RPMI7951 (cell line): ENCODE measurements at regions not wholly inside any gene's neighbourhood (a gene's known extent, or its start where the extent isn't known, plus 50 kb on each side); places are given as distances from the start of the nearest gene placed in this dataset.
"Not testable (repeated sequence)": the region's sequence is repeated elsewhere in the genome, so short reads cannot be mapped to it uniquely, and the experiment has no call there.

ENCODE experiments used
- DNase-seq: peaks from one replicate; pipeline ENCODE4 v3.0.0-alpha.2; 2012; ENCODE audit warnings: low read depth

DNA sequence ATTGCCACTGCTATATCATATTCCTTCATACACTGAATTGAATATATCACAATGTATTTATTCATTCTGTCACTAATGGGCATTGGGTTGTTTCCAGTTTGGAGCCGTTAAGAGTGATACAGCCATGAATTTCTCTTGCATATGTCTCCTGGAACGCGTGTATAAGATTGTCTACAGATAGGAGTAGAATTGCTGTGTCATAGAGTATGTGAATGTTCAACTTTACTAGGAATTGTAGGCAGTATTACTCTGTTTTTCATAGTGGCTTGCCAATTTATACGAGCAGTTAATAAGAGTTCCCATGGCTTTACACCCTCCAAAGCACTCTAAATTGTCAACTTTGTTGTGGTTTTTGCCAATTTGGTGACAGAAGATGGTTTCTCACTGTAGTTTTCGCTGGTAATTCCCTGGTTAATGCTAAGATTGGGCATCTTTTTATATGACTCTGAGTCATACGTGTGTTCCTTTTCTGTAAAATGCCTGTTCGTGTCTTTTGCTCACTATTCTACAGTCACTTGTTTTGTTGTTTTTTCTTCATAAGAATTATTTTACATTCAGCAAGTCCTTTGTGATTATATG lies 136.1 kb upstream of the LIPC start:
- DNase-seq: no peak

DNA sequence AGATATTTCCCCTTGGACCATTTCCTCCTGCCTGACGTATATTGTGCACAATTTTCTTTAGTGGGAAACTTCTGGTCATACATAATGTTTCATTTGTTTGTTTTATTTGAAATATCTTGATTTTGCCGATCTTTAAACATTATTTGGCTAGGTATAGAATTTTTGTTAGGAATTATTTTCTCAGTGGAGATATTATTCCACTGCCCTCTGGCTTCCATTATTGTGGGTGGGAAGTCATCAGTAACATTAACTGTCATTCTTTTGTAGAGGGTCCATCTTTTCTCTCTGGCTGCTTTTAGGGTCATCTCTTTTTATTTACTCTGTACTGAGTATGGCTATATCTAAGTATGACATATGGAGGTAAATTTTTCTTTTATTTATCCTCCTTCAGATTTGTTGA lies 135.5 kb upstream of the LIPC start:
- DNase-seq: no peak

DNA sequence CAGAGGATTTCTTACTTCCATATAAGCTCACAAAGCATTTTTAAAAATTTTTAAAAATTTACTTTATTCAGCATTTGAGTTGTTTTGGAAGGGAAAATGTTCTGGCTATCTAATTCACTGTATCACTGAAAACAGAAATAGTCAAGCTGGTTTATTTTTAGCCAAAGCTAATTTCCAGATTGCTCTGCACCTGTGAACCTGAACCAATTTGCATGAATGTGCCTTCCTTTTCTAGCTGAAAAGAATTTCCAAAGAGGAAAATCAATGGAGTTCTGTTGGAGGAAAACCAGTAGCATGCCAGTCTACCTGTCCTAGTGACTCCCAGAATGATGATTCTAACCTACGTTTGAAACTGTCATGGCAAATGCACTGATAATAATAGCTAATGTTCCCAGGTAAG lies 134.2 kb upstream of the LIPC start:
- DNase-seq: no peak

DNA sequence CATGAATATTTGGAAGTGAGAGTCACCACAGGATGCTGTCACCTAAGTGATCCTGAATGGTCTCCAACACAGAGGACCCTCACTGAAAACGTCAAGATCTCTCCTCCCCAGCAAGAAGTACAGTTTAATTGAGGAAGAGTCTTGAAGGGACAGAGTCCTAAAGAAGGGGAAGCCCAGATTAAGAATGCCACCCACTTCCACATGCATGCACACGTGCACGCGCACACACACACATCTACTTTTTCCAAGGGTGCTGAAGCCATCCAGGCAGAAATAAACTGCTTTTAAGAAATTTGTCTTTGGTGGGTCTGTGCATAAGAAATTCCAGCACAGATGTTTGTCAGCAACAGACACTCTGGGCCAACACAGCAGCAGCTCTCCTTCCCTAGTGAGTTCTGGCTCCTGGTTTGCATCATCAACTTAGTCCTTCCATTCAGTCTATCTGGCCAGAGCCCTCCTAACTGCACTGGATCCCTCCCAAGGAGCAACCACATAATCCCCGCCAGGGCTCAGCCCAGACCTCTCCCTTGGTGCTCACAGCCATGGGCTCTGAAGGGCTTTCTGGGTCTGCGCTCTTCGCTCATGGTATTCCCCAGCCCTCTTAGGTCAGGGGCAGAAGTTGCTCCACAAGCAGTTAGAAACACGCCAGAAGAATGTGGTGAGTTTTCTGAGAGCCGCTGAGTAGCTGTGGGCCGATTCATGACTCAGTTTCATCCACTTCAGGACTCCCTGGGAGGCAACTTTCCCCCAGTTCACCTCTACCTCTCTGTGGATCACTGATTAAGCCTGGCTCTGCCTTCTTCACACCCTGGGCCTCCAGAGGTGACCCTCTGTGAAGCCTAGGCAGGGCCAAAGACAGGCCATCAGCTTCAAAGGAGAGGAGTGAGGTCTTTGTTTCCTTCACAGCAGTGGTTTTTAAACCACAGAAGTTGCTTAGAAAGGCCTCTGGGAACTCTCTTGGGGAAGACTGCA lies 132.6 kb upstream of the LIPC start:
- no peak for DNase-seq

DNA sequence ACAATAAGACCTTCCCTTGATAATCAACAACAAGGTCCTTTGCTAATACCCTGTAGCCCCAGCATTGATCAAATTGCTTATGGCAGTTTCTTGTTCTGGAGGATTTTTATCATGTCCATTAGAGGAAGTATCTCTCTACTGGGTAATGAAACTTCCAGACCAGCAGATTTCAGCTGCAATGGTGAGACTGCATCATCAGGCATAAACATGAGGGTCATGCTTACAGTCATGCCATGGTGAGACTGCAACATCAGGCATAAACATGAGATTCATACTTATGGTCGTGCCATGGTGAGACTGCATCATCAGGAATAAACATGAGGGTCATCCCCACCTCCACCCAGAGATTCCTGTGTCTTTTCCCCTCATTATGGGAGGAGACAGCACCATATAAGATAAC lies 129.0 kb upstream of the LIPC start:
- no peak for DNase-seq

DNA sequence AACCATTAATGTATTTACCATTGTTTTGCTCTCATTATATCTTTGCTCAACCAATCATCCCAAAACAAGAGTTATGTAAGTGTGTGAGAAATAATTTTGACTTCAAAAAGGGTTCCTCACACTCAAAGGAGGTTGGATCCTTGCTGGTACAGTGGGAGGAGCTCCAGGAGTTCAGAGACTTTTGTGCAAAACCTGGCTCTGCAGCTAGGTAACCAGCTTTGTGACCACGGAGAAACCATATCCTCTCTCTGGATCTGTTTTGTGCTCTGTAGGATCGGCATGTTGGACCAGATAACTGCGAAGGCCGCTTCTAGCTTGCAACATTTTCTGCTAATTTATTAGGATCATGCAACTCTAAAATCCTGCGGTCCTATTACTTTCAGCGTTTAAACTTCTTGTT lies 128.6 kb upstream of the LIPC start:
- DNase-seq: no peak

DNA sequence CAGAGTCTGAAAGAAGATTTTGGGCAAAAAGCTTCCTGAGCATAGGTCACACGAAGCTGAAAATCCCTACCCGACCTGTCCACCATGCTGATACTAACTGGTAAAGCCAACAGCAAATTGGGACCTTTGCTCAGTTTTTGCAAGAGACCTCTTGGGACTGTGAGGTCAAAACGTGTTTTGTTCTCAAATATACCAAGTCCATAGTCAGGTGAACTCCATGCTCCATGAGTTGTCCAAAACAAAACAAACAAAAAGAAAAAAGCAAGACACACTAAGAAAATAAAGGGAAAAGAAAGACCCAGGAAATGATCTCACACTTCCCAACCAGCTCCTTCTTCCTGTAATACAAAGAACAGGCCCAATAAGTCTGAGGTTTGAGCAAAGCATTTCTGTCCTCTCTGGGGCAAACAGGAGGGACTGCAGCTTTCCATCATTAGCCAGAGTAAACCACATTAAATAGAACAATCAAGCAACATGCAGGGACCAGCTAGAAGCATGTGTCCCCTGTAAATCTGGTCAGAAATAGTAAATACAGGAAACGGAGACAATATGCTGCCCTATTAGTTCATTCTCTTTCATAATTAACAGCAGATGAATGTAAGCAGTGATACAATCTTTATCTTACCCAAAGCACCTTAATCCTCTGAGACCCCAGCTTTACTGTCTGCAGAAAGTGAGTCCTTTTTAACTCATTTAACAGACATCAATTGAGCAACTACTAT lies 125.0 kb upstream of the LIPC start:
- peak; percentile 23 for DNase-seq

DNA sequence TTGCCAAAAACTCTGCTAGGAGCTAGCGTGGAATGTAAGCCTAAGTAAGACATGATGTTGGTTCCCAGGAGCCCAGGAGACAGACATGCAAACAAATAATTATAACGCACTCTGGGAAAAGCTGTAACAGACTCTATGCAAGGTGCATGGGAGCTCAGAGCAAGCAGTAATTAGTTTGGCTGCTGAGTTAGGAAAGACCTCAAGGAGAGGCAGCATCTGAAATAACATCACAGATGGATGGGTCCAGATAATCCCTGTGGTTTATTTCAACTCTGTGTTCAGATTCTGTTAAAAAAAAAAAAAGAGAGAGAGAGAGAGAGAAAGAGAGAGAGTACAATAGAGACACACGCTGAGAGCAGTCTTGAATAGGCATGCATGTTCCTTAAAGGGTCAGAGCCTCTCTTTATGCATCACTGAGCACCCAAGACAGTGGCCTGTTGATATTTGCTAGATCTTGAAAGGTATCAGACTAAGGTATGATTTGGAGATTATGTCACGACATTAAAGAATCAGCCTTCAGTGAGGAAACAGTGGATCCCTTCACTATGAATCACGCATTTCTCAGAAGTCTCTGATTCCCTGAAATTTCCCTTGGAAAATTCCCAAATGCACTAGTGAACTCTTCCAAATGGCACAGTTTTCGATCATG lies 124.4 kb upstream of the LIPC start:
- peak; percentile 77 for DNase-seq

DNA sequence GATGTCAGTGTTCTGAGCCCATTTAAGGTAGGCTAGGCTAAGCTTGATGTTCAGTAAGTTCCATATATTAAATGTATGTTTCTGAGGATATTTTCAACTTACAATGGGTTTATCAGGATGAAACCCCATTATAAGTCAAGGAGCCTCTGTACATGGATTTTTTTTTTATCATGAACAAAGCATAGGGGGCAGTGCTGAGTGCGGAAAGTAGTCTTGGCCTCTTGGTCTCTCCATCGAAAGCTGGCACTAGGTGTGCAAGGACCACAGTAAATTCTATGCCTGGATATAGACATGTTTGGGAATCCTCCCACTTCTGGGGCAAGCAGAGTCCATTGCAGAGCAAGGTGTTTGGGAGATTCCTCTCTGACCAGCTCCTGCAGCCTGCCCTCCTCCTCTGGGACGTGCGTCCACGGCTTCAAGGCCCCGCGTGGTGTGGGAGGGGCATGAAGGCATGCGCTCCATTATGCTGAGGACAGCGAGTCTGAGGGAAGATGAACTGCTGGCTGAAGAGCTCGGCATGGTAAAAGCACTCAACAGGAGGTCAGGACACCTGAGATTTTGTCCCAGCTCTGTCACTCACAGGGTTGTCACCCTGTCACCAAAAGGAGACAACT lies 122.9 kb upstream of the LIPC start:
- no peak for DNase-seq

DNA sequence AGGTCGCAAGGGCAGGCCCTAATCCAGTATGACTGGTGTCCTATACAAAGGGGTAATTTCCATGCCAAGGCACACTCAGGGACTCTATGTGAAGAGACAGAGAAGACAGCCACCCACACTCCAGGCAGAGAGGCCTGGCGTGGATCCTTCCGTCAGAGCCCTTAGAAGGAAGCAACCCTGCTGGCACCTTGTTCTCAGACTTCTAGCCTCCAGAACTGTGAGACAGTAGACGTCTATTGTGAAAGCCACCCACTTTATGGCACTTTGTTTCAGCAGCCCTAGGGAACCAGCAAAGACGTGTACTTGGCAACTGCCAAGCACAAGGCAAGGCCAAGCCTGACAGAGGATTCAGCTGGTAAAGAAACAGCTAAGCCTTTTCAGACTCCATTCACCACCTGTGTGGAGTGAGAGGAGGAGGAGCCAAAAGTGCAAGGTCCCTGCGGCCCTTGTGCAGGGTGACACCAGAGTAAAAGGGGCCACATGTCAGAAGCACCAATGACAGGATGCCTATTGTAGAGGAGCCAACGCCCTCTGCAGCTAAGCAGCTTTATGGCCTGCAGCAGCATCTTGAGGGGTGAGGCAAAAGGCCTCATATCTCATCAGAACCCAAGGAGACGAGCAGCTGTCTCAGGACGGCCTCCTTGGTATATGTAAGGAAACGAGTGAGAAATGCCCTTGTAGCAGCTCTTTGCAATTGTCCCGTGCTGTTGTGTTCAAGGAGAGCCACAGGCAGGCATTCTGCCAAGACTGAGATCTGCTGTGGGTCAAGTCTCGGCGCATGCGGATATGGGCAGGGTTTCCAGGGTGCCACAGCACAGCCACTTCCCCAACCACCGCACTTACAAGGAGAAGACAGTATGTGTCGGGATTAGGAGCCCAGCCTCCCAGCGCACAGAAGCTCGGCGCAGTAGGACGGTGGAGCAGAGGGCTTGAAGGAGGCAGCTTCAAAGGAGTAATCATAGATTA lies 121.5 kb upstream of the LIPC start:
- DNase-seq: no peak

DNA sequence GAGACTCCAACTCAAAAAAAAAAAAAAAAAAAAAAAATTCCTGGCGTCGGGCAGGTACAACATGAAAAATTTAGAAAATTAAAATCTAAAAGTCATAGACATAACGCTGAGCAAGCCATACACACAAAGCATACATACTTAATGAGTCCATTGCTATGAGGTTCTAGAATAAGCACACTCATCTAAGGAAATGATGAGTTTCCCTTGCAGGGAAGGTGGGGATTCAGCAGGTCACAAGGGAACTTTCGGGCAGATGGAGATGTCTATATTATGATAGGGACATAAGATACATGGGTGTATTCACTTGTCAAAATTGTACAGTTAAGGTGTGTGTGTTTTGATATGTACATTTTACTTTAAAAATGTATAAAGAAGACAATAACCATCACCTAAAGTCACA lies 120.2 kb upstream of the LIPC start:
- no peak for DNase-seq

DNA sequence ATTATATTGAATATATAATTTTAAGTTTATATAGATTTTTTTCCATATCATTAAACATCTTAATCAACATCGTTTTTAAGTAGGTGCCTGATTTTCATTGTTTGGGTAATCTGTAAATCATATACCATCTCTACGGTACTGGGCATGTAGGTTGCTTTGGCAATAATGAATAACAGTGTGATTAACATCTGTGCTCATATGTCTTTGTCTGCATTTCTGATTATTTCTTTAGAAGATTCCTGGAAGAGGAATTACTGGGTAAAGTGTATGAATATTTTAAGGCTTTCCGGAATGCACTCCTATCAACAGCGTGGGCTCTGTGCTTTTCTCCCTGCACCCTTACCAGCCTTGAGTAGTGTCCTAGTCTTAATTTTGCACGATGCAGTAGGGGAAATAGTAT lies 119.8 kb upstream of the LIPC start:
- no peak for DNase-seq

DNA sequence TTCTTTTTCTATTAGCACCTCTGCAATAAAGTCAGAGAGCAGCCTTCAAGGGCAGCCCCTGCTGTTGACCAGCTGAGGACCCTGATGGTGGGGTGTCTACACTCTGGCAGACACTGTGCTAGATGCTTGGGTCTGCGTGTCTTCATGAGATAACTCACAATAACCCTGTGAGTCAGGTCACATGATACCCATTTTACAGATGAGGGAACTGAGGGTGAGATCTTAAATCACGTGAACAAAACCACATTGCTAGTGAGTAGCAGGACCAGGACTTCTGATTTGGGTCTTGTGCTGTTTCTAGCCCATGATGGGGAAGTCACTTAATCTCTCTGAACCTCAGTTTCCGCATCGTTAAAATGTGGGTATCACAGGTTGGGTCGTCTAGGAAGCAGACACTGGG lies 118.5 kb upstream of the LIPC start:
- DNase-seq: no peak

DNA sequence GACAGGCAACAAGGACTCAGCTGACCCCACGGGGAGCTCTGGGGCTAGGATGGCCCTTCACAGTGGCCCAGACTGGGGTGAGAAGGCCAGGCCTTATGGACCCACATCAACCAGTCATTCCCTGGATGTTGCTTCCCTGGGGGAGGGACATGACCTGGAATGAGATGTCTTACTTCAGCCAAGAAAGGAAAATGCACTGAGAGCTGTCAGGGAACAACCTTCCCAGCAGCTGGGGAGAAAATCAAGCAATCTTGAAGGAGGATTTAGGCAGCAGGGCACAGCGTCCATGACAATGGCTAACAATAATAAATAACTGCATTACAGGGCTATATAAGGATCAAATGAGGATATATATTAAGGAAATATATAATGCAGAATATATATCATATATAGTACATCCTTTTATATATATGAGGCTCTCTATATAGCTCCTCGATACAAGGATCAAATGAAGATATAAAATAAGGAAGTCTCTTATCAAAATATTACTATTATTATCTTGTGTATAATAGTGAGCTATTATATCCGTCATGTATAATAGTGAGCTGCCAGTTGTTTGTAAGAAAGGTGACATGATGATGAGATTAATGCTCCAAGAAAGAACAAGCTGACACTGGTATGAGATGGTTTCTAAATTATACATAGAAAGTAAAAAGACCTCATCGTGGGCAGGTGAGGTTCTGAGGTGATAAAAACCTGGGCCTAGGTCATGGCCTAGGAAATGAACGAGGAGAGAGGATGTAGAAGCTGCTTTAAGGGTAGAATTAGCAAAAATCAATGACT lies 117.8 kb upstream of the LIPC start:
- DNase-seq: no peak

DNA sequence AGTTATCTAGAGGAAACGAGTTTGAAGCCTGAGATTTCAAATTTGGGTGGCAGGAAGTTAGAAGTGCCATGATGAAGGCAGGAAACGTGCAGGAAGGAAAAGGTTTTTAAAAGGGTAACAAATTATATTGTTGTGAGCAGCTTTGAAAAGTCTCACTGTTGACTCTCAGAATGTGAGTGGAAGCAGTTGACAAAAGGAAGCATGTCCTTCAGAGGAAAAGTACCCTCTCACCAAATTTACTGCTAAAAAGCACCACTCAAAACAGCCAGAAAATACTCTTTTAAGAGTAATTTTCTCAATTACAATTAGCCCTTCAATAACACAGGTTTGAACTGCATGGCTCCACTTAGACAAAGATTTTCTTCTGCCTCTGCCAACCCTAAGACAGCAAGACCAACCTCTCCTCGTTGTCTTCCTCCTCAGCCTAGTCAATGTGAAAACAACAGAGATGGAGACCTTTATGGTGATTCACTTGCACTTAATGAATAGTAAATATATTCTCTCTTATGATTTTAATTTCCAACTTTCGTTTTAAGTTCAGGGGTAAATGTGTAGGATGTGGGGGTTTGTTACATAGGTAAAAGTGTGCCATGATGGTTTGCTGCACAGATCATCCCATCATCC lies 117.1 kb upstream of the LIPC start:
- DNase-seq: no peak

DNA sequence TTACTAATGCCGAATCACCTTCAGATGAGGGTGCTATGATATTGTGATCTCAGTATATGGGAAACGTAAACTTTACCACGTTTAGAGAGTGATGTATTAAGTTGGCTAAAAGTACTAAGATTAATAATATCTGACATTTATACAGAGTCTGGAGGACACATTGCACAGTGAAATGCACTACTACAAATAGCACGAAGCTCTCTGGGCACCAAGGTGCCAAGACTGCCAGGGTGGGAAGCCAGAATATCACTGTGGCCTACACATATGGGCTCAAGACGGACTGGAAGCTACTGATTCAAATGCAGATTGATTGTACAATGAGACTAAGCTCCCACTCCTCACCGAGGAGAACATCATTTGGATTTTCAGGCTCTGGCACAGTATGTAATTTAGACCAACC lies 113.3 kb upstream of the LIPC start:
- no peak for DNase-seq

DNA sequence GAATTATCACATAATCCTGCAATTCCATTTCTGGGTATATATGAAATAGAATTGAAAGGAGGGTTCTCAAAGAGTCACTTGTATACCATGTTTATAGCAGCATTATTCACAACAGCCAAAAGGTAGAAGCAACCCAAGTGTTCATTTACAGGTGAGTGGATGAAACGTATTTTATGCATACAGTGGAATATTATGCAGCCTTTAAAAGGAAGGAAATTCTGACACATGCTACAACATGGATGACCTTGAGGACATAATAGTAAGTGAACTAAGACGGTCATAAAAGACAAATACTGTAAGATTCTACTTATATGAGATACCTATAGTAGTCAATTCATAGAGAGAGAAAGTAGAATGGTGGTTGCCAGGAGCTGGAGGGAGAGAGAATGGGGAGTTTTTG lies 110.8 kb upstream of the LIPC start:
- no peak for DNase-seq

DNA sequence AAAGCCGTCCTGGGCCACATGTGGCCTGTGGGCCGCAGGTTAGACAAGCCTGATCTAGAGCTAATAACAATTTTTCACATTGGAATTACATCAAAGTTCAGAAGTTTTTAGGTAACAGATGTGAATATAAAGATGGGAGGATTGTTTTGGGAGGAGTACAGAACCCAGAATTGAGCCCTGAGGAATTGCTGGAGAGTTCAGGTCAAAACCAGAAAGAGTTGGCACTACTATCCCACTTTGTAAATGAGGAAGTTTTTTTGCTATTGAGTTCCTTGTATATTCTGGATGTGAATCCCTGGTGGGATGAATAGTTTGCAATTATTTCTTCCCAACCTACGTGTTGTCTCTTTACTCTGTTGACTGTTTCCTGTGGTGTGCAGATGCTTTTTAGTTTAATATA lies 109.5 kb upstream of the LIPC start:
- DNase-seq: no peak

DNA sequence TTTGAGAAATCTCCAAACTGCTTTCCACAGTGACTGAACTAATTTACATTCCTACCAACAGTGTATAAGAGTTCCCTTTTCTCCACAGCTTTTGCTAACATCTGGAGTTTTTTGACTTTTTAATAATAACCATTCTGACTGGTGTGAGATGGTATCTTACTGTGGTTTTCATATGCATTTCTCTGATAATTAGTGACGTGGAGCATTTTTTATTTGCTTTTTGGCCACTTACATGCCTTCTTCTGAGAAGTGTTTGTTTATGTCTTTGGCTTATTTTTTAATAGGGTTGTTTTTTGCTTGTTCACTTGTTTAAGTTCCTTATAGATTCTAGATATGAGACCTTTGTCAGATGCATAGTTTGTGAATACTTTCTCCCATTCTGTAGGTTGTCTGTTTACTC lies 108.5 kb upstream of the LIPC start:
- not testable (repeated sequence) for DNase-seq
